WERI-Rb-1 (cell line): ENCODE measurements at regions not wholly inside any gene's neighbourhood (a gene's known extent, or its start where the extent isn't known, plus 50 kb on each side); places are given as distances from the start of the nearest gene placed in this dataset.

ENCODE experiments used
- DNase-seq: peaks from one replicate; pipeline ENCODE4 v3.0.0-alpha.2; 2020
- H3K27ac ChIP-seq: fragments of 250-450 bp; sonication (Bioruptor Pico); 2 replicates; pipeline ENCODE4 v1.5.1; 2020; ENCODE audit warnings: mild to moderate bottlenecking, moderate library complexity
- H3K27me3 ChIP-seq: fragments of 250-450 bp; sonication (Bioruptor Pico); 2 replicates; pipeline ENCODE4 v1.5.1; 2021; ENCODE audit warnings: mild to moderate bottlenecking, low read depth, moderate library complexity; ENCODE audit not compliant: insufficient read depth, severe bottlenecking
- H3K36me3 ChIP-seq: fragments of 250-450 bp; sonication (Bioruptor Pico); 2 replicates; pipeline ENCODE4 v1.5.1; 2020; ENCODE audit warnings: mild to moderate bottlenecking, moderate library complexity
- H3K4me3 ChIP-seq: 2 replicates; pipeline ENCODE4 v1.5.1; 2011; ENCODE audit warnings: low read depth, mild to moderate bottlenecking, control low read depth, low read length
- H3K9me3 ChIP-seq: fragments of 250-450 bp; sonication (Bioruptor Pico); 2 replicates; pipeline ENCODE4 v1.5.1; 2021; ENCODE audit warnings: mild to moderate bottlenecking, moderate library complexity; ENCODE audit not compliant: severe bottlenecking
- CTCF ChIP-seq: IDR thresholded peaks from 2 replicates; pipeline ENCODE4 v1.5.1; 2011; ENCODE audit warnings: low read depth, mild to moderate bottlenecking, control low read depth, inconsistent platforms, low read length

GRCh38 chr9:107935931-107936330, 446.4 kb upstream of the KLF4 start:
- no peak overlapping the region for H3K27ac ChIP-seq

GRCh38 chr9:107933516-107933915, 443.9 kb upstream of the KLF4 start:
- TF ChIP-seq CTCF: no peak
- Histone ChIP-seq H3K36me3 (no peaks in the 10 kb centered on the region), H3K27me3 (peaks cover 35% of the 10 kb centered on the region), H3K4me3 (no peak overlapping the region), H3K9me3 (no peaks in the 10 kb centered on the region), H3K27ac (no peak overlapping the region)
- no peak for DNase-seq

More at GRCh38 chr9:107935931-107936330, 446.4 kb upstream of the KLF4 start:
- H3K4me3 ChIP-seq: no peak overlapping the region
- DNase-seq: no peak
- H3K36me3 ChIP-seq: no peaks in the 10 kb centered on the region
- H3K27me3 ChIP-seq: peaks cover 41% of the 10 kb centered on the region
- no peak for TF ChIP-seq CTCF
- no peaks in the 10 kb centered on the region for H3K9me3 ChIP-seq

GRCh38 chr9:107933097-107933496, 443.5 kb upstream of the KLF4 start:
- Histone ChIP-seq H3K4me3 (no peak overlapping the region), H3K27me3 (peaks cover 39% of the 10 kb centered on the region), H3K27ac (no peak overlapping the region), H3K9me3 (no peaks in the 10 kb centered on the region), H3K36me3 (no peaks in the 10 kb centered on the region)
- TF ChIP-seq CTCF: no peak
- DNase-seq: no peak

- H3K27ac ChIP-seq: no peak overlapping the region
- no peak for TF ChIP-seq CTCF
- peaks cover 40% of the 10 kb centered on the region for H3K27me3 ChIP-seq
- no peak overlapping the region for H3K4me3 ChIP-seq
- no peaks in the 10 kb centered on the region for H3K36me3 ChIP-seq
- peaks cover 2% of the 10 kb centered on the region for H3K9me3 ChIP-seq
- no peak for DNase-seq
Measured at GRCh38 chr9:107932601-107933000, 443.0 kb upstream of the KLF4 start.

GRCh38 chr9:107932046-107932445, 442.5 kb upstream of the KLF4 start:
- H3K9me3 ChIP-seq: peaks cover 2% of the 10 kb centered on the region
- peaks cover 44% of the 10 kb centered on the region for H3K27me3 ChIP-seq
- no peak overlapping the region for H3K4me3 ChIP-seq
- no peak overlapping the region for H3K27ac ChIP-seq
- H3K36me3 ChIP-seq: no peaks in the 10 kb centered on the region
- DNase-seq: no peak
- no peak for TF ChIP-seq CTCF

- H3K36me3 ChIP-seq: no peaks in the 10 kb centered on the region
- no peak for DNase-seq
- peaks cover 2% of the 10 kb centered on the region for H3K9me3 ChIP-seq
- no peak overlapping the region for H3K4me3 ChIP-seq
- H3K27ac ChIP-seq: no peak overlapping the region
- H3K27me3 ChIP-seq: peaks cover 41% of the 10 kb centered on the region
- no peak for TF ChIP-seq CTCF
Measured at GRCh38 chr9:107931071-107931715, 441.6 kb upstream of the KLF4 start.
